HG03575 (cell line): ENCODE measurements at regions not wholly inside any gene's neighbourhood (a gene's known extent, or its start where the extent isn't known, plus 50 kb on each side); places are given as distances from the start of the nearest gene placed in this dataset.

ENCODE experiments used
- ATAC-seq: cut with Tn5 transposase; IDR thresholded peaks from one replicate; pipeline ENCODE4 v1.9.1; 2021; ENCODE audit not compliant: unreplicated experiment, insufficient number of reproducible peaks, low FRiP score; ENCODE audit errors: extremely low read depth

- ATAC-seq = no peak
Measured at GRCh38 chr7:136585954-136586670, 282.3 kb upstream of the CHRM2 start.

GRCh38 chr7:136566491-136566890 is 302.0 kb upstream of the CHRM2 start:
- no peak for ATAC-seq

DNA sequence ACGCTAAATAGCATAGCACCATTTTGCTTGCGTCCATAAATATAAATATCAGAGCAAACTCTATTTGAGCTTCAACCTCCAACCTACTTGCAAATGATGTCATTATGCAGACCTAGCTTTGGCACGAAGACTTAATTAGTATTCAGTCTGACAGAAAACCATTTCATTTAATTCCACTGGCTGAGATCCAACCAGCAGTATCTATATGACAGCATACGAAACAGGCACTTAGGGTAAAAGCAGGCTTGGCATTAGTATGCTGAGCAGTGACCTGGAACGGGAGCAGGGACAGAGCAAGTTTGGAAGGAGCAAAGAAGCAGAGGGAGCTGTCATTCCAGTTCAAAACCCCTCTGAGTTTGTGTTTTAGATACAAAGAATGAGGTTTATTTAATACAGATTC is 312.5 kb upstream of the CHRM2 start:
- ATAC-seq = no peak

- no peak for ATAC-seq
Measured at GRCh38 chr7:136551618-136552017, 316.8 kb upstream of the CHRM2 start.

GRCh38 chr7:136549756-136550155 is 318.7 kb upstream of the CHRM2 start:
- no peak for ATAC-seq

DNA sequence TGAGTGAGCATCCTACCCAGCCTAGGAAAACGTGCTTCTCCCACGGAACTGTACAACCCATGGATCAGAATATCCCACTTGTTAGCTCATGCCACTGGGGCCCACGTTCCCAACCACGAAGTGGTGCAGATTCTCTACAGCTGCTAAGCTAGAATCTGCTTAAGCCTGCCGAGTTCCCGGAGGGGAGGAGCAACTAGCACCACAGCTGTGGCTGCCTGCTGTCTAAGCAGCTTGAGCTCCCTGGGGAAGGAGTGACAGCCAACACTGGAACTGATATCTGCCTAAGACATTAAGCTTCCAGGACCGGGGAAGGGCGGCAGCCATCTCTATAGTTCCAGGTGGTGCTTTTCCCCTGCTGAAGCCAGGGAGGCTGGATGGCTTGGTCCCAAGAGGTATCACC is 334.7 kb upstream of the CHRM2 start:
- no peak for ATAC-seq

- no peak for ATAC-seq
Measured at GRCh38 chr7:136530831-136531230, 337.6 kb upstream of the CHRM2 start.

- no peak for ATAC-seq
Measured at GRCh38 chr7:136528329-136528728, 340.1 kb upstream of the CHRM2 start.

DNA sequence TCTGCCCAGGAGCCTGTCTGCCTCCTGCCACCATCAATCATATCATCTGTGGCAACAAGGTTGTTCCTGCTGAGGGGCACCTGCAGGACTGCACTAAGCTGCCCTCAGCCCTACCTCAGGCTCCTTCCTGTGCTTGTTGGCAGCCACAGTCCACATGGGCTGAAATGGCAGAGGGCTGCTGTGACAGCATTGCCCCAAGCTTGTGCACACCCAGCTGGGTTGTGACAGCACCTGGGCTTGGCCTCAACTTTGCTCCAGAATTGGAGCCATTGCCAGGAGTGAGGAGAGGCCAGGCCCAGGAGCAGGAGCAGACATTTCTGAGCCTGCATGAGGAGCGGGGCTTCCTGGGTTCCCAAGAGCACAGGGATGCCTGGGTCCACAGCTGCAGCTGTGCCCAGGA is 340.9 kb upstream of the CHRM2 start:
- no peak for ATAC-seq

GRCh38 chr7:136526408-136527105 is 341.9 kb upstream of the CHRM2 start:
- no peak for ATAC-seq

DNA sequence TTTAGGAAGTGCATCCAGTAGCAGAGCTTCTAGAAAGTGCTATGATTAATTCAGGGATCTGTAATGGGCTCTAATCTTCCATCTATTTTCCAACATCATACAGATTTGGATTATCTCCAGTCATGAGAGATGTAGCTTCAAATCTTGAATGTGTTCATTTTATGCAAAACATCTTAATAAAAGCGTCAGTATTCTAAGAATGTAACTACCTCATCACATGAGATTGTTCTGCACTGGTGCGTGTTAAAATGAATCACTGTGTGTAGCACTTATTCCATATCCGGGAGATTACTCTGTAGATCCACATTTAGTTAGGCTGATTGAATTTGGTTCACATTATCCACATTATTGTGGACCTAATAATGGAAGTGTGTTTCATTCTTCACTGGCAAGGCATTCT is 344.9 kb upstream of the CHRM2 start:
- no peak for ATAC-seq

GRCh38 chr7:136517971-136518370 is 350.5 kb upstream of the CHRM2 start:
- ATAC-seq = no peak

- ATAC-seq = no peak
Measured at GRCh38 chr7:136514776-136515175, 353.7 kb upstream of the CHRM2 start.

DNA sequence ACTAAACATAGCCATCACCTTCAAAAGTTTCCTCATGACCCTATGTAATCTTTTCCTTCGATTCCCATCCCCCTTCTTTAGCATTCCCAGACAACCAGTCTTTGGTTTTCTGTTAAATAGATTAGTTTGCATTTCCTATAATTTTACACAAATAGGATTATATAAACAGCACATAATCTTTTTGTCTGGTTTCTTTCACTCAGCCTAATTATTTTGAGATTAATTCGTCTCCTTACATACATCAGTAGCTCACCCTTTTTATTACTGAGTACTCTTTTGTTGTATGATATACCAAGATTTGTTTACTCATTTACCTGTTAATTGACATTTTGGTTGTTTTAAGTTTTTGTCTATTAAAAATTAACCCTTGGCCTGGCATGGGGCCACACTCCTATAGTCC is 354.7 kb upstream of the CHRM2 start:
- no peak for ATAC-seq

DNA sequence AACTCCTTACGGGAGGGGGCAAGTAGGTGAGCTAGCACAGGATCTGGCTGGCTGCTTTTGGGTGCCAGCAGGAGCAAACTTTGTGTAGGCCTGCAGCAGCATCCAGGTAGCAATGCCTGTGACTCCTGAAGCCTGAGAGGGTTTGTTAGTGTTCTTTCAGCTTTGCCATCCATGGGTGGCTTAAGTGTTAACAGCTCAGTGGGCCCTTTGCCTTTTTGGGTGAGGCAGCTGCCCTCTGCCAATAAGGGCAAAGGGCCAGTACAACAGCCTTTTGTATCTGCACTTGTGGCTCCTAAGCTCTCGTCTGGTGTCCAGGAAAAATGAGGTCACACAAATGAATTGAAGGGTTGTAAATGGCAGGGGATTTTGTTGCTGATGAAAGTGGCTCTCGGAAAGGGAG is 359.0 kb upstream of the CHRM2 start:
- ATAC-seq = no peak

- no peak for ATAC-seq
Measured at GRCh38 chr7:136502162-136502561, 366.3 kb upstream of the CHRM2 start.

- no peak for ATAC-seq
Measured at GRCh38 chr7:136501151-136501550, 367.3 kb upstream of the CHRM2 start.

GRCh38 chr7:136496551-136496950 is 371.9 kb upstream of the CHRM2 start:
- no peak for ATAC-seq

GRCh38 chr7:136495081-136495480 is 373.4 kb upstream of the CHRM2 start:
- ATAC-seq = no peak

DNA sequence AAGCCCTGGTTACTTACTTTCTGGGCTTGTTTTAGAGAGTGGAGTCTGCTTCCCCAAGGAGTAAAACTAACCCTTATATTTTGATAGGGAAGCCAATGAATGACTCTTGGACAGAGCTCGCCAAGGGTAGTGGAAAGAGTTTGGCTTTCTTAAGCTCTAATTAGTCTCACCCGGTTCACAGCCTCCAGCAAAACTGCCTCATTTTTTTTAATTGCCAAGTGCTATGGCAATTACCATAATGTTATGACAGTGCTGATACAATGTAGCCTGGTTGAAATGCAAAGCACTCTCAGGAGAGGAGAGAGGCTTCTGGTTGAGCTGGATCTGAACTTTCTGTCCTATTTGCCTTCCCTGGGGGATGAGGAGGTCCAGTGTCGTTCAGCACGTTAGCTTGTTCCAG is 376.1 kb upstream of the CHRM2 start:
- no peak for ATAC-seq

DNA sequence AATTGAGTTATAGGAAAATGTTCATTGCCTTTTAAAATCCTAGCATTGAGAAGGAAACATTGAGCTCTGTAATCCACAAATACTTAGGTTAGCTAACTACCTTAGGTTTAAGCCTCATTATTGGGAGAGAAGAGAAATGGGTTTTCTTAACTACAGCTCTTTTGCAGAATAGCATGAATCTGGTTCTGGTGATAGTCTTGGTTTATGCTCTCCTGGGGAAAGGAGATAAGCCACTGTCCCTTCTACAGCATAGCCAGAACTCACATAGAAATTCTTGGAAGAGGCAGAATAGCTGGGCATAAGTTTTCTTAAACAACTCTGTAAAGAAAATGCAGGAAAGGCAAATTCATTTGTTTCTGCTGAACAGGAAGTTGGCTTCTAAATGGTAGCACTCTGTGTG is 378.6 kb upstream of the CHRM2 start:
- no peak for ATAC-seq
